NCI-H2227 treated with DMSO at 0.1 percent for 48 hours (cell line): ENCODE measurements at regions not wholly inside any gene's neighbourhood (a gene's known extent, or its start where the extent isn't known, plus 50 kb on each side); places are given as distances from the start of the nearest gene placed in this dataset.

Experiments used
- DNase-seq: peaks from one replicate; lab custom pipeline; 2025; lab: John Stamatoyannopoulos, UW

DNA sequence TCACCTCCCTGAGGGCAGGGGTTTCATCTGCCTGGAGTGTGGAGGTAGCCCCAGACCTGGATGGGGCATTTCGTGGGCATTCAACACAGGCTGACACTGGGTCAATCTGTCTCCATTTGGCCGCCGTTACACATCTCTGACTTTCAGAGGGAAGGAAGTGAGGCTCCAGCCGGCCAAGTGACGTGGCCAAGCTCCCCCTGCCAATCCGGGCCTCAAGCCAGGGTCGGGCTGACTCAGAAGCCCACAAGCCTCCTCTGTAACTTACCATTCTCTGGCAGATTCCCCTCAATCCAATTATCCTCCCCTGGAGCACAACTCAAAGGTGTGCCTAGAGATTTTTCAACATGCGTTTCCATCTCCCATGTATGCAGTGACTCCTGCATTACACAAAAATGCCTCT is 227.6 kb downstream of the KLF13 start:
- DNase-seq, result no peak

DNA sequence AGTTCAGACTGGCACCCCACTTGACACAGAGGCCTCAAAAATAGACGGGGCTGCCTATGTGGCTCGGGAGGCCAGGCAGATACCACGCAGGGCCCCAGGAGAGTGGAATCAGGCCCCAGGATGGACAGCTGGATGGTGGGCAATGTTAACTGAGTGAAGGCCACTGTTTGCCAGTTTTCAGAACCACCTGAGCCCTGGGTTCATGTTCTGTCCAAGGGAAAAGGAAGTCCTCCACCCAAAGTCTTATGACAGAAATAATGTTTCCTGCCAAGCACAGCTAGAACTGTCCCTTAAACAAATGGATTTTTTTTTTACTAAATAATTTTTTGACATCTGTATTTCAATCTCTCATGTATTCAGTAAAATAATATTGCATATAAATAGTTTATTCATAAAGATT is 228.4 kb downstream of the KLF13 start:
- no peak for DNase-seq

DNA sequence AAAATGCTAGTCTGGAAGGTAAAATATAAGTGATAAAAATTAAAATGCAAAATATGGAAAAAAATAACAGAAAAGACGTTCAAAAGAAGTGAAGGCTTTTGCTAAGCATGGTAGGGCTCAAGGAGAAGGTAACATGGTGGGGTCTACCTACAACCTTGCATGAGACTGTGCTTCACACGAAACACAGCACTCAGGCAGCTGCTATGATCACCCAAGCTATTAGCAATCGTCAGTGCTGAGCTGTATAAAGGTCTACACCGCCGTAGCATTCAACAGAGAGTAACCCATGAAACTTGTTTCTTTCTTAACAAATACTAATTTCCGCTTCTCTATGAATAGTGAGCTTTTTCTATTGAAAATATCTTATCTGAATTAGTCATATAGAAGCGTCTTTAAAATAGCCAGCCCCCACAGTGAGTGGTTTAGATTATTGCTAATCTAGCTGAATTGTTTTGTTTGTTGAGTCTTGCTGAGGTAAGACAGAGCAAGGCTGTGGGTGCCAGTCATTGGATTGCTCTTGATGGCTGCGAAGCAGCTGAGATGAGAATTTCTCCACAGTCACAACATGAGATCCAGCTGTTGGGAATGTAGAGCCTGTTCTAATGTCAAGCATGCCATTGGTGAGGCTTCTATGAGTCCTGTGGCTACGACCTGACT is 230.0 kb downstream of the KLF13 start:
- DNase-seq, result no peak

DNA sequence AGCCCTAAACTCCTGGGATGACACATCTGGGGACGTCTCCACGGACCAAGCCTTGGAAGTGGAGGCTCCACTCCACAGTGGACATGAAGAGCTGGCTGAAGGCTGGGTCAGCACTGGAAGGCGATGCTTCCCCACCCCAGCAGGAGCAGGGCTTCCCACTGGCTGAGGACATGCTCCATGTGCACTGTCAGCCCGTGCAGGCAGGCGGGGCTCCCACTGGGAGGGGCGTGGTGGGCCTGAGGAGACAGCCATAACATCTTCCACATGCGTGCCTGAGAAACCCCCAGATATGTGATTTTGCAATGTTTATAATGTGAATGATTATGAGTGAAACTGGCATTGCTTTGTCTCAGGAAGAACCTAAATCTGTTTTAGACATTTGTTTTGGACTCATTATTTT is 231.3 kb downstream of the KLF13 start:
- DNase-seq, result no peak

DNA sequence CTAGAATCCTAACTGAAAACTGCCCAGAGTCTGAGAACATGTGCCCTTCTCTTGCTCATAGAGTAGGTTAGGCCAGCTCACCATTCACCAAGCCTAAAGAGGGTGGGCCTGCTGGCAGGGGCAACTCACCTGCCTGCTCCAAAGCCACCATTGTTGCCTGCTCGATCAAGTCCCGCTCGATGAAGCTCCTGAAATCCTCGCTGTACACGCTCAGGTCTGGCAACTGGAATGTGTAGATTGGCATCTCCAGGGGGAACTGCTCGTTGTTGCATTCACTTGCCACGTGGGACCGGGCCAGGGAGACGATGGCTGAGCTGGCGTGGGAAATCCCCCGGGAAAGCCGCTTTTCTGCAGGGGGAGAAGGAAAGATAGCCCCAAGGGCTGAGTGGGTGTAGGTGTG is 232.2 kb downstream of the KLF13 start:
- no peak for DNase-seq

DNA sequence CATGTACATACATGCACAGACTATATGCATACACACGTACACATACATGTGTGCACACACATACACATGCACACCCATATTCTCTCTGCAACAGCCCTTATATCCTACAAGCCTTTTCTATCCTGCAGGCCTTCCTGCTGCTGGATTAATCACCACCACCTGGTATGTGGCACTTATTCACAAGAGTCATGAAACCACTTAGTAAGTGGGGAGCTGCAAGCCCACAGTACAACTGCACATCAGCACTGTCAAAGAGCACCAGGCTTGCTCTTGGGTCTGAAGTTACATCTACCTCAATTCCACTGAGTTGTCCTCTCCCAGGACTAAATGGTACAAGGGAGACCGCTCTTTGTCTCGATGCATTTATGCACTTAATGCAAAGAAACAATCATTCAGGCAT is 233.2 kb downstream of the KLF13 start:
- DNase-seq, result no peak

DNA sequence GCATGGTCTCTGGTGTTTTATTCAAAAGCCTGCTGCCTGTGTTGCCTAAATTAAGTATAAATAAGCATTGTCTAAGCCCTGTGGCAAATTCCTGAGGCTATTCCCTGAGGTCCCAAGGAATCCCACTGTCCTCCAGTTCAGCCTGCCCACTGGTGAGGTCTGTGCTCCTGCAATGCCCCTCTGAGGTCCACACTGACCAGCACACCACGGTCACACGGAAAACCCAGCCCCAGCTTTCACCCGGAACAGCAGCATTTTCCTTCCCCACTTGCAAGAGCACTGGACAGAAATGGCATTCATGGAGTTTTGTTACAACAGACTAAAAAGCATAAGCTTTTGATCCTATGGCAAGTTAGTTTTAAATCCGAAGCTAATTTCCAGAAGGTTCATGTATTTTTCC is 234.0 kb downstream of the KLF13 start:
- DNase-seq, result no peak

DNA sequence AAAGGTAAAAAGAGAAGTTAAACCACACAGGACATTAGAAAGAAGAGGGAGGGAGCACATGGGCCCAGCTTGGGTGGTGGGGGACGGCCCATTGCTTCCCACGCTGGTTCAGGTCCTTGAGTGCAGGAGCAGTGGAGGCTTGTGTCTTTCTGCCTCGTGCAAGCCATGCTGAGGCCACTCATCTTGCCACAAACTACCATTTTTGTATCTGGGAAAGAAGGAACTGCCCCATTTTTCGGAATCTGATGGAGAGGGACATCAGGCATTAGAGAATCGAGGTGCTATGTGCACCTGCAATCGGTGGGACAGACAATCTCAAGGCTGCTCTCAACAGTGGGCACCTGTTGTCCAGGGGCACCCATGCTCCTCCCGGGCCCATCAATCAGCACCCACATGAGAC is 234.5 kb downstream of the KLF13 start:
- no peak for DNase-seq

DNA sequence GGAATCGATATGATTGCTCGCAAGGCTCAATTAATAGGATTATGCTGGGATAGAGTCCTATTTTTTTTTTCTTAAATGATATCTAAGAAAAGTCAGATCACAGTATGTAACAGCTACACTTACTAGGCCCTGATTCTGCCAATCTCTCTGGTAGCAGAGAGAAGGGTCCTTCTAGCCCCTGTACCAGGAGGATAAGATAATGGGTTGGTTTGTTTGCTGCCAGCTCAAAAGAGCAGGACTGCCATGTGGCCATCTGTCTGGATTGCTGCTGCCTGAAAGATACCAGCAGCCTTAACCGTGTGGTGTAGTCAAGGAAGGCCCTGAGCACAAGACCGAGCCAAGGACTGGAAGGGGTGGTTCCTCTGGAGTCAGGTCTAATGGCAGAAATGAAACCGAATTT is 236.4 kb downstream of the KLF13 start:
- no peak for DNase-seq

DNA sequence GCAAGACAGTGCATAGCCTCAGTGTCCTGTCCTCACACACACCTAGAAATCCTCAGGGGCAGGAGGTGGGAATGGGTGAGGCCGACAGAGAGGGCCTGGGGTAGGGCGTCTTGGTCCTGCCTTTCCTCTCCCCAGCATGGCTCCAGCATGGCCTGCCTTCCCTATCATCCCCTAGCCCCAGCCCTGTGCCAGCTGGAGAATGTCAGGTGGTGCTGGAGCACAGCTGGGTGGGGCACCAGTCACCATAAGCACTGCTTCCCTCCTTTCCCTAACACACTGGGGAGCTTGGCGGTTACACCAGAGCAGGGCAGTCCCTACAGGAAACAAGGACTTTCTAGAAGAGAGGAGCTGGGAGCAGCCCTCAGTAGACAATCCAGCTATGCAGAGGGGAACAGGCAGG is 236.8 kb downstream of the KLF13 start:
- DNase-seq, result no peak

DNA sequence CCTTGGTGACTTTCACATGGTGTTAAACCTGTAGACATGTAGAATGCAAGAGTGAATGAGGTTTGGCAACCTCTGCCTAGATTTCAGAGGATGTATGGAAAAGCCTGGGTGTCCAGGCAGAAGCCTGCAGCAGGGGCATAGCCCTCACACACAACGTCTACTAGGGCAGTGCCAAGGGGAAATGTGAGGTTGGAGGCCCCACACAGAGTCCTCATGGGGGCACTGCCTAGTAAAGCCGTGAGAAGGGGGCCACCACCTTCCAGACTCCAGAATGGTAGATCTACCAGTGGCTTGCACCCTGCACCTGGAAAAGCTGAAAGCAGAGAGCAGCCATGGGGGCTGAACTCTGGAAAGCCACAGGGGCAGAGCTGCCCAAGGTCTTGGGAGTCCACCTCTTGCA is 241.2 kb downstream of the KLF13 start:
- no peak for DNase-seq

DNA sequence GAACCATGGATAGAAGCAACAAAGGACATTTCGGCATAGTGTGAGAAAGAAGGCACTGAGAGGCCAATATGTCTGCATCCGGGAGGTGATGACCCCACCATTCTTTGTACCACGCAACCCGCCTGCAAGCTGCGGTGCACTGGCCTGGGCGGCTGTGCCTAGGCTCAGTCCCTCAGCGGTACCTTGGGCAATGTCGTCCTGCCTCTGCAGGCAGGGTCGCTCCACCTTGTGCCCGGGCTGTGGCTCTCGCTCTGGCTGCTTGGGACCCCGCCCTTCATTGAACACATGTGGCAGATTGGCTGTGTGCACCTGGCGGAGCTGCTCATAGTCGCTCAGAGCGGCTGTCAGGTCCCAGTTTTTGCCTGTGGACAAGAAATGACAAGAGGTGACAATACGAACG is 243.2 kb downstream of the KLF13 start:
- no peak for DNase-seq

DNA sequence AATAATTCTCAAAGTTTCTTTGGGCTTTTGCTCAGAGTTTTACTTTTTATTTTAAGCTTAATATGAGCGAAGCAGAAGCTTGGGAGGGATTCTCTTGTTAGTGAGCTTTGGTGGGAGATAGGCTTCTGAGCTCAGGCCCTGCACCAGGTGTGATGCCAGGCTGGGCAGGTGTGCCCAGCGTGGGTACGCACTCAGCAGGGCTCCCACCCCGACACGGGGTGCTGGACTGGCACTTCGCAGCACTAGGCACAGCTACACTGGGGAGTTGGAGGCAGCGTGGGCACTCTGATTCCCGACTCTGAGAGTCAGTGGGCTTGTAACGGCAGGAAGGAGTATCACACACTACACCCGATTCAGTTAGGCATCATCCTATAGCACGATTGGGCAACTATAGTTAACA is 244.0 kb downstream of the KLF13 start:
- no peak for DNase-seq

DNA sequence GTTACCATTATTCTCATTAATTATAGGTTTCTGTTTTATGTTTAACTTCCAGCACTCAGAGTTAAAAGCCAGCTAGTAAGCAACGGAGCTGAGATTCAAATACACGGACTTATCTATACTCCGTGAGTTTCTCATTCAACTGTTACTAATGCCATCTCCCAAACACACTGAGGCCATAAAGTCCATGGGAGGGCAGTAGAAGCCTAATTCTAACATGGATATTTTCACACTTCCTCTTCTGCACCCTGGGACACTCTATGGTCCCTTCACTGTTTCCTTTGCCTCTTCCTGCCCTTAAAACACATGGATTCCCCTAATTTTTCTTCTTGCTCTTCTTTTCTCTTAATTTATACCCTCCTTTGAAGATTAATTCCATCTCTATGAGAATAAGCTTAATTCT is 245.0 kb downstream of the KLF13 start:
- DNase-seq, result no peak

DNA sequence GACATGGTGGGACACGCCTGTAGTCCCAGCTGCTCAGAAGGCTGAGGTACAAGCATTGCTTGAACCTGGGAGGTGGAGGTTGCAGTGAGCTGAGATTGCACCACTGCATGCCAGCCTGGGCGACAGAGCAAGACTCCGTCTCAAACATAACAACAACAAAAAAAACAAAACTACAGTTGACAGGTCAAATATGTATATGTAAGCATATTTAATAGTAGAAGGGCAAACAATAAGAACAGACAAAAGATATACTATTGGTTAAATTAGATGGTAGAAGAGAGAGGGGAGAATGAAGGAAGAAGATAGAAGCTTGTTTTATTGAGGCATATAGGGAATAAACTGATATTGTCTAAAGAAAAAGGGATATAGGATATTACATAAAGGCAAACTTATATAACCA is 247.1 kb downstream of the KLF13 start:
- DNase-seq, result no peak

DNA sequence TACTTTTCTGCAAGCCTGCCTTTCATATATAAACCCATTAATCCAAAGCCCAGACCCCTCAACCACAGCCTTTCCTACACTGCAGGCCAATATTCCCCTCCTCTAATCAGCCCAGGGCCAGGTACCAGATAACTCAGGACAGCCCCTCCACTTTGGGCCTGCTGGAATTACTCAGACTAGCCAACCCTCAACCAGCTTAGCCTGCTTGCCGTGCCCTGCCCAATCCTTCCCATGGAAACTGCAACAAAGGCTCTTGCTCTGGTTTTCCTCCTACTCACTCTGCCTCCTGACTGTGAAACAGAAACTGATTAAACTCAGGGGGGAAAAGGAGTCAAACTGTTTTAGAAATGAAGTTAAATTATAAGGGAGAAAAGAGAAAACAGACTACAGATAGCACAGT is 248.1 kb downstream of the KLF13 start:
- no peak for DNase-seq

DNA sequence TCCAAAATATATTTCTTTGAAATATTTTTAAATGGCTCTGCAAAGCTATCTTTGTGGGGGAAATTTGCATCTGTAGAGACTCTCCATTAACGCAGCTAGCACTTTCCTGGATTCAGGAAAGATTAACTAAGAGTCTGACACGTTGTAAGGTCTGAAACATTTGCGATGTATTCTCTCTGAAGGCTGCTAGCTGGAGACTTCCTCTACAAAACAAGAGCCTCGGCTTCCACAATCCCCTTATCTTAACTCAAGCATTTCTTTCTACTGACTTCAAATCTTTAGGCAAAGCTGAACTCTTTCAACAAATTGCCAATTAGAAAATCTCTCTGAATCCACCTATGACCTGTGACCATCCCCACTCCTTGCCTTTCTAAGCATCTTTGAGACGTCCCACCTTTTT is 250.5 kb downstream of the KLF13 start:
- no peak for DNase-seq

DNA sequence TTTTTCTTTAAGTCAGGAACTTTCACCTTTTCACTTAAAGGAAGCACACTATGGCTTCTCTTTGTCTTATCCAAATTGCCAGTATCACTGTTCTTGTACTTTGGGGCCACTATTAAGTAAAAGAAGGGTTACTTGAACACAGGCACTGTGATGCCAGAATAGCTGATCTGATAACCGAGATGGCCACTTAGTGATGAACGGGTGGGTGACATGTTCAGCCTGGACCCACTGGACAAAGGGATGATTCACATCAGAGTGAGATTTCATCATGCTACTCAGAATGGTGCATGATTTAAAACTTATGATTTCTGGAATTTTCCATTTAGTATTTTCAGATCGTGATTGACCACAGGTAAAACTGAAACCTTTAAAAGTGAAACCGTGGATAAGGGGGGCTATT is 252.6 kb downstream of the KLF13 start:
- DNase-seq, result no peak

DNA sequence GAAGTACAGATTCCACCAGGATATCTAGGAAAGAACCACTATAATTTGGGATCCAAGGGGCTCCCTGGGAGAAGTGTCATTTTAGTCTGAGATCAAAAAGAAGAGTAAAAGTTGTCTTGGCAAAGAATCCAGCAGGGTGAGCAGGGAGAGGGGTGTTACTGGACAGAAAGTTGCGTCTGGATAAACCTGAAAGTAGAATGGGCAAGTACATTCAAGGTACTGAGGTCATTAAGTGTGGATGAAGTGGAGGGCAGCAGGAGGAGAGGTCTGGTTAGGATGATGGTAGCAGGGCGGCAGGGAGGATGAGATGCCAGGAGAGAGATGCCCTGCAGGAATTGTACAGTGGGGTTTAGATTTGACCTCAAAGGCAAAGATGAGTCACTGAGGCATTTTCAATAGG is 253.3 kb downstream of the KLF13 start:
- no peak for DNase-seq

DNA sequence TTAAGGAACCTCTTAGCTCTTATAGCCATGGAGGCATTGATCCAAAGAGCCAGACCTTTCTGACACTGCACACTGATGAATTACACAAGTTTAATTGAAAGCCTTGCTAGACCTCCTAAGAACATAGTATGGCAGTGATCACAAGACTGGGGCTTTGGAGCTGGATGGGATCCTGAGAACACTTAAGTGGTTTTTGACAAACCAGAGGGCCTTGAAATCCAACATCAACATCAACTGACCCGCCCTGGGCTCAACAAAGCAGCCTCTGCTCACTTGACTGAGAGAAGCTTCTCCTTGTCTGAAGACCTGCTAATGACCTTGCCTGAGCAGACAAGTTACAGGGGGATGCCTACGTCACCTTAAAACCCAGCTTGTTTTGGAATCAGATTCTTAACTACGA is 257.6 kb downstream of the KLF13 start:
- DNase-seq, result no peak

DNA sequence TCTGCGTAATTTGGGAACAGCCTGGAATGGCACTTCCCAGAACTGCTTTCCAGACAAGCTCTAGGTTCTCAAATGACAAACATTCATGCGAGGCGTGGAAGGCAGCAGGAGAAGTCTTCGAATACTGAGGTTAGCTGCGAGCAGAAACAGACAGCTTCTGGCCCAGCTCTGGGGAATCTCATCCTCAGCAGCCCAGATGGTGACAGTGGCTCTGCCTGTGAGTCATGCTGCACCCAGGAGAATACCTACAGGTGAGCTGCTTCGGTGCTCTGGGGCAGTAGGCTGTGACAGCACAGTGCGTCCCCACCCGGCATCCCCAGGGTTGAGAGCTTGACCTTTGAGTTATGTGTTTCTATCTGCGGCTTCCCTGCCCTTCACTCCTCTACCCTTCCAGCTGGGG is 258.6 kb downstream of the KLF13 start:
- no peak for DNase-seq

DNA sequence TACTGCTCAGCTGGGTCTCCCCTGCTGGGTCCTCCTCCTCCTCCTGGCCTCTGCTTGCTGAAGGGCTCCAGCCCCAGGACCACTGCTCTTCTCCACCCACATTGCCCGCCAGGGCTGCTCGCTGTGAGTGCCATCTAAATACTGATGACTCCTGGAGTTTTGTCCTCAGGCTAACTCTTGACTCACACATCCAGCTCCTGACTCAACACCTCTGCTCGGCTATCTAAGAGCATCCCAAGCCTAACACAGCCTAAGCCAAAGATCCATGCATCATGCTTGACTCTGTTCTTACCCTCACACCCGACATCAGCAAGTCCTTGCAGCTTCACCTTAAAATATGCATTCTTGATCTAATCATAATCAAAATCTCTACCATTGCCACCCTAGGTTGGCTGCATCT is 260.2 kb downstream of the KLF13 start:
- no peak for DNase-seq

DNA sequence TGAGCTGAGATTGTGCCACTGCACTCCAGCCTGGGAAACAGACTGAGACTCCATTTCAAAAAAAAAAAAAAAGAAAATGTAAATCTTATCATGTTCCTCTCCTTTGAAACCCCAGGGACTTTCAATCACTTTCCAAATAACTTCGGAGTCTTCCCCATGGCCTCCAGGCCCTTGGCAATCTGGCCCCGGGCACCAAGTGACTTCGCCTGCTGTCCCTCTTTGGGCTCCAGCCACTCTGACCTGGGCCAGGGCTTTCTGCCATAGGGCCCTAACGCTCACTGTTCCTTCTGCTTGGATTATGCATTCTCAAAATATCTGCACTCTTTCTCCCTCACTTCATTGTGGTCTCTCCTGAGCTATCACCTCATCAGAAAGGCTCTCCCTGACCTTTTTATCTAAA is 260.9 kb downstream of the KLF13 start:
- no peak for DNase-seq

DNA sequence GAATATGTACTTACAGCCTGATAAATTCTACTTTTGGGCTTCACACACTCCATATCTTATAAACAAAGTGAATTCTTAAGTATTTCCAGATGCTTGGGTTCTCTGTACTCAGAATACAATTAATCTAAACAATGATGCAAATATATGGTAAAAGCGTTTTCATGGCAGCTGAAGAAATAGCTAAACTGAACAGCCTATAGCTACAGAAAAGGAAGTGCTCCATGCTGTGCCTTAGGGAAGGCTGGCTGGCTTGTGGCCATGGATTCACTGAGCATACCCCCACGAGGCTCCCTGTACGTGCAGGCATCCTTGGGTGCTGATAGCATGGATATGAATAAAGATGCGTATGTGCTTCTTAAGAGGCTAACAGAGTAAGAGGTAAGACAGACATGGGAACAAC is 264.0 kb downstream of the KLF13 start:
- no peak for DNase-seq

DNA sequence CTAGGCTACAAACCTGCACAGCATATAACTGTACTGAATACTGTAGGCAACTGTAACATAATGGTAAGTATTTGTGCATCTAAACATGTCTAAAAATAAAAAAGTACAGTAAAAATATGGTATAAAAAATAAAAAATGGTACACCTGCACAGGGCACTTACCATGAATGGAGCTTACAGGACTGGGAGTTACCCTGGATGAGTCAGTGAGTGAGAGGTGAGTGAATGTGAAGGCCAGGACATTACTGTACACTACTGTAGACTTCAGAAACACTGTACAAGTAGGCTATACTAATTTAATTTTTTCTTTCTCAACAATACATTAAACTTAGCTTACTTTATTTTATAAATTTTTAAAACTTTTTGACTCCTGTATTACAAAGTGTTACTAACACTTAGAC is 265.3 kb downstream of the KLF13 start:
- DNase-seq, result no peak
